Type B pancreatic cell (in vitro differentiated cells): ENCODE measurements at regions not wholly inside any gene's neighbourhood (a gene's known extent, or its start where the extent isn't known, plus 50 kb on each side); places are given as distances from the start of the nearest gene placed in this dataset.
A peak's percentile ranks its signal among the peaks of the same experiment; 100 is the strongest.

Source experiments
- DNase-seq: peaks from one replicate; pipeline ENCODE4 v3.0.0; 2021; ENCODE audit warnings: mixed read lengths; ENCODE audit not compliant: unreplicated experiment; ENCODE audit errors: extremely low spot score
- H3K27ac Mint-ChIP-seq: 2 replicates; pipeline ENCODE4 v1.8.0; 2021; ENCODE audit warnings: mild to moderate bottlenecking, mixed read lengths
- H3K27me3 Mint-ChIP-seq: 2 replicates; pipeline ENCODE4 v1.8.0; 2021; ENCODE audit warnings: mixed read lengths
- H3K36me3 Mint-ChIP-seq: 2 replicates; pipeline ENCODE4 v1.8.0; 2021; ENCODE audit warnings: mixed read lengths
- H3K4me1 Mint-ChIP-seq: one replicate; pipeline ENCODE4 v1.8.0; 2021; ENCODE audit warnings: mixed read lengths; ENCODE audit not compliant: unreplicated experiment
- H3K4me3 Mint-ChIP-seq: 2 replicates; pipeline ENCODE4 v1.8.0; 2021; ENCODE audit warnings: mild to moderate bottlenecking, mixed read lengths
- H3K9me3 Mint-ChIP-seq: 2 replicates; pipeline ENCODE4 v1.8.0; 2021; ENCODE audit warnings: mixed read lengths
- TF ChIP-seq, protein P1 (sequence below): fragments of 200-600 bp; sonication (generic); conservative IDR thresholded peaks from 2 replicates; pipeline ENCODE4 v1.5.0; 2021; ENCODE audit warnings: antibody characterized with exemption, mild to moderate bottlenecking

DNA sequence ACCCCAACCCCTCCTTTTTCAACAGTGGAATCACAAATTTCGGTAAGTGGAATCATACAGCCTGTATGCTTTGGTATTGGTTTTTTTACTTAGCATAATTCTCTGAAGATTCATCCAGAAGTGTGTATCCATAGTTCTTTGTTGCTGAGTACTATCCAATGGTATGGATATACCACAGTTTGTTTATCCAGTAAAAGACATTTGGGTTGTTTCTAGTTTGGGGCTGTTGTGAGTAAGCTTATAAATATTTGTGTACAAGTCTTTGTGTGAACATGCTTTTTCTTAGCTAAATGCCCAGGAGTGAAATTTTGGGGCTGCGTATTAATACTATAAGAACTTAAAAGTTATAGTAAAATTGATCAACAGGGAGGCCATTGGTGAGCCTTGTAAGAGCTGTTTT, 57.5 kb upstream of the GC start:
- Mint-ChIP-seq H3K9me3 (no peaks in the 10 kb centered on the region), H3K4me1 (no peaks in the 10 kb centered on the region), H3K4me3 (no peak overlapping the region), H3K27me3 (no peaks in the 10 kb centered on the region), H3K27ac (no peak overlapping the region), H3K36me3 (no peaks in the 10 kb centered on the region)
- TF ChIP-seq, protein P1, sequence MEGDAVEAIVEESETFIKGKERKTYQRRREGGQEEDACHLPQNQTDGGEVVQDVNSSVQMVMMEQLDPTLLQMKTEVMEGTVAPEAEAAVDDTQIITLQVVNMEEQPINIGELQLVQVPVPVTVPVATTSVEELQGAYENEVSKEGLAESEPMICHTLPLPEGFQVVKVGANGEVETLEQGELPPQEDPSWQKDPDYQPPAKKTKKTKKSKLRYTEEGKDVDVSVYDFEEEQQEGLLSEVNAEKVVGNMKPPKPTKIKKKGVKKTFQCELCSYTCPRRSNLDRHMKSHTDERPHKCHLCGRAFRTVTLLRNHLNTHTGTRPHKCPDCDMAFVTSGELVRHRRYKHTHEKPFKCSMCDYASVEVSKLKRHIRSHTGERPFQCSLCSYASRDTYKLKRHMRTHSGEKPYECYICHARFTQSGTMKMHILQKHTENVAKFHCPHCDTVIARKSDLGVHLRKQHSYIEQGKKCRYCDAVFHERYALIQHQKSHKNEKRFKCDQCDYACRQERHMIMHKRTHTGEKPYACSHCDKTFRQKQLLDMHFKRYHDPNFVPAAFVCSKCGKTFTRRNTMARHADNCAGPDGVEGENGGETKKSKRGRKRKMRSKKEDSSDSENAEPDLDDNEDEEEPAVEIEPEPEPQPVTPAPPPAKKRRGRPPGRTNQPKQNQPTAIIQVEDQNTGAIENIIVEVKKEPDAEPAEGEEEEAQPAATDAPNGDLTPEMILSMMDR, result no peak
- DNase-seq, result no peak

DNA sequence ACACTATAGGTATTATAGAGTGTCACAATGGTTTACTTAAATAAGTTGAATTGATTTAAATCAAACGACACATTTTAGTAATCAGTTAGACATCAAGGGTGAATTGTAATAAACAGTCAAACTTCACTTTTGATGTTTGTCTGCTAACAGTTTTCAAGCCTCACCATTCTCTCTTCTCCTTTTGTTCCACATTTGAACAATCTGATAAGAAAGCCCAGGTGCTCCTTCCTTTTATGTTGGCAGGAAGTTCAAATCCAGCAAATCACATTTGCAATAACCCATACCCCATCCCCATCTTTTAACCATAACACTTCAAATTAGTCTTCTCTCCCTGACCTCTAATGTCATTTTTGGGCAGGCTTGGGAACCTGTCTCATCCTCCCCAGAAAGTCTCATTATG, 63.4 kb upstream of the GC start:
- Mint-ChIP-seq H3K27me3 (no peaks in the 10 kb centered on the region), H3K4me3 (no peak overlapping the region), H3K9me3 (no peaks in the 10 kb centered on the region), H3K36me3 (no peaks in the 10 kb centered on the region), H3K4me1 (no peaks in the 10 kb centered on the region), H3K27ac (no peak overlapping the region)
- DNase-seq, result no peak
- TF ChIP-seq, protein P1, result no peak

DNA sequence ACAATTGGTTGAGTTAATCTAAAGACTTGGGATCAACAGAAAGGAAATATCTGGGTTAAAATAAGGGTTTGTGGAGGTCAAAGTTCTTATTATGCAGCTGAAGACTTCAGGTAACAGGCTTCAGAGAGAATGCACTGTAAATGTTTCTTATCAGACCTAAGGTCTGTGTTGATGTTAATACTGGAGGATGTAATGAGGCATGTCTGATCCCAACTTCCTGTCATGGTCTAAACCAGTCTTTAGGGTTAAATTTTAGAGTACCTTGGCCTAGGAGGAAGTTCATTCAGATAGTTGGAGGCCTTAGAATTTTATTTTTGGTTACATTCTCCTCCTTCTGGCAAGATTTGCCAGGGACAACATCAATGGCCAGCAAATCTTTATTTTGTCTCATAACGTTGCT, 72.1 kb upstream of the GC start:
- no peaks in the 10 kb centered on the region for H3K36me3 Mint-ChIP-seq
- H3K4me1 Mint-ChIP-seq, result peaks cover 6% of the 10 kb centered on the region
- DNase-seq, result no peak
- no peak overlapping the region for H3K4me3 Mint-ChIP-seq
- TF ChIP-seq, protein P1, result no peak
- no peak overlapping the region for H3K27ac Mint-ChIP-seq
- no peaks in the 10 kb centered on the region for H3K27me3 Mint-ChIP-seq
- H3K9me3 Mint-ChIP-seq, result no peaks in the 10 kb centered on the region

DNA sequence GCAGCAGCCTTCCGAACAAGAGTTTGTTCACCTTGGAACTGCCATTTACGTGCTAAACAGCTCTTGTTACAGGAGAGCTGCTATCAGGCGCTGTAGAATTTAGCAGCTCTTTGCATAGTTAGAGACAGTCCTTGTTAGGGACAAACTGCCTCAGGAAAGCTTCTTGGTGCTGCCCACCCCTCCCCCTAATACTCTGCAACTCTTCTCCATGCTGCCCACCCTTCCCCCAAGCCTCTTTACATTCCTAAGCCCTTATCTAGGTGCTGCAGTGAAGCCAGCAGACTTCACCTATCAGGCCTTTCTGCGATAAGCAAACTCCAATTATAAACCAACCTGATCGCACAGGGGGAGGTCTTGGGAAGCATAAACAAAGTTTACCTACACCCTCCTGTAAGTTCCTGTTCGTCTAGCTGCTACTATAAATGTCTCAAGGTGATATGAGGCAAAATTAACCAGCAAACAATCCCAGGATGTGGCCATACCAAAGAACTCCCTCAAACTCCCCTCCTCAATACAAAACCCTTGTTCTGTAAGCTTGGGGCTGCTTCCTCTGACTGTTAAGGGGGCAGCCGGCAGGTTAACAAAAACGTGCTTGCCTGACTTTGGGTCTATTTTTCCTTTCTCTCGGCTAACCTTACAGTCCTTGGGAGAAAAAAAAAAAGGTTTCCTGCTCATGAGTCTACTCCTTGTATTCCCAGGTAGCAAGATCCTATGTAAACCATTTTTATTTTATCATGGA, 74.0 kb upstream of the GC start:
- Mint-ChIP-seq H3K36me3 (no peaks in the 10 kb centered on the region), H3K9me3 (peaks cover under 1% of the 10 kb centered on the region), H3K27ac (no peak overlapping the region)

DNA sequence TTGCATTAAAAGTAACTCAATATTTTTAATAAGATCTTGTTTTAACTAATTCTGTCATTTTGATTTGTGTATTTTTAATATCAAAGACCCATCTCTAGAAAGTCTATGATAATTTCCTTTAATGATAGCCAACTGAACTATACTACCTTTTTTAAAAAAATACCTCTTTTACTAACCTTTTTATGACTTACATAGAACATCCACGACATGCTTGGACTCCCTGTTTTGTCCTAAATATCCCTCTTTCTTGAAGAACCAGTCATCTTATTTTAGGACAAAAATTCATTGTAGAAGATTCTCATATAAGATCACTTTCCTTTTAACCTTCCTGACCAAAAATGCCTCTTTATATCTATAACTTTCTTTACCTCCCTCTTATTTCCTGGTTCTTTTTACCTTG, 76.8 kb upstream of the GC start:
- H3K27ac Mint-ChIP-seq, result no peak overlapping the region
- peaks cover 6% of the 10 kb centered on the region for H3K4me1 Mint-ChIP-seq
- H3K9me3 Mint-ChIP-seq, result peaks cover 4% of the 10 kb centered on the region

More for the DNA sequence above, 74.0 kb upstream of the GC start:
- Mint-ChIP-seq H3K4me3 (peak overlapping the region; percentile 78), H3K4me1 (peaks cover 6% of the 10 kb centered on the region), H3K27me3 (no peaks in the 10 kb centered on the region)
- TF ChIP-seq, protein P1, result no peak
- no peak for DNase-seq

More for the DNA sequence above, 76.8 kb upstream of the GC start:
- Mint-ChIP-seq H3K27me3 (no peaks in the 10 kb centered on the region), H3K4me3 (no peak overlapping the region), H3K36me3 (no peaks in the 10 kb centered on the region)
- DNase-seq, result no peak
- TF ChIP-seq, protein P1, result no peak
